GM21825 (cell line): ENCODE measurements at regions not wholly inside any gene's neighbourhood (a gene's known extent, or its start where the extent isn't known, plus 50 kb on each side); places are given as distances from the start of the nearest gene placed in this dataset.

Experiments used
- ATAC-seq: cut with Tn5 transposase; IDR thresholded peaks from one replicate; pipeline ENCODE4 v1.9.1; 2021; ENCODE audit warnings: mild to moderate bottlenecking, moderate library complexity; ENCODE audit not compliant: unreplicated experiment

DNA sequence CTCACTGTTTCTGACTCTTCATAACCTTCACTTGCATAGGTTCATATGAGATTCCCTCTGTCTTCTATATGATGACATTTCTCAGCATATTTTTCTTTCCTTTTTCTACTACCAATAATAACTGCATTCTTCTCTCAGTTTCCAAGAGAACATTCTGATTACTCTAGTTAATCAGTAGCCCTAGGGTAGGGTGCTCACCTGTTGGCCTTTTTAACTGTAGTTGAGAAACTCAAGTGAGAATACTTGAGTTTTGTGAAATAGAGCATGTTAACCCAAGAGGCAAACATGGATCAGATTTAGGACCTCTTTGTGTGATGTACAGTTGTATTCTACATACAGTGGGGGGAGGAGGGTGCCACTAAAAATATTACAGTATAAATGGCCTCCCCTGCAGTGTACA, 308.0 kb downstream of the CMPK2 start:
- ATAC-seq: no peak

DNA sequence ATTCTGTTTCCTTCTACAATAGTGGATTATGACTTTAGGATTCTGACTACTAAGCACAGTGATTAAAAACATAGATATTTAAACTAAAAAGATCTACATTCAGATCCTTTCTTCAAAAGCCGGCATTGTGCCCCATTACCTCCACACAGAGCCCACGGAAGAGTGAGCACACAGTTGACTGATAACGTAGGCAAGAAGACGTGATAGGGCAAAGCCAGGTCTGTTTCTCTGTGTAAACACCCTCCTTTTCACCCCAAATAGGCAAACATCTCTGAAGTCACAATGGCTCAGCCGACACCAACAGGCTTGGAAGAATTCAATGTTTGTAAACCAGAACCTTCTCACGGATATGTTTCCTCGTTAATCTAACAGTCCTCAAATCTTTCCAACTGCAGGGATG, 302.9 kb downstream of the CMPK2 start:
- ATAC-seq: no peak

GRCh38 chr2:6564326-6564725, 301.4 kb downstream of the CMPK2 start:
- no peak for ATAC-seq

DNA sequence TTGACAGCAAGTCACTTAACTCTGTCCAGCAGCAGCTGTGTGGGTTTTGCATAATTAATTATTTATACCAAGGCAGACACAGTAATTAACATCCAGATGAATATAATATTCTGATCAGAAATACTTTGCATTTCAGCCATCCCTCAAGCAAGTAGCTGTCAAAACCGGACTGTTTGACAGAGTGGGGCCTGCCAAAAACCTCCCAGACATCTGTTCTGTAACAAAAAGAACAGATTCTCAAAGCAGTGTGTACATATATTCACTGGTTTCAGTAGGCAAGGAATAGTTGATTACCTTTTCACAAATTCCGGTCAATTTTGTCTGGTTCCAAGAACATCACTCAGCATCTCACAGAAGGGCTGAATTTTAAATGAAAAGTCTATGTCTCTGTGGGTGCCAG, 291.6 kb downstream of the CMPK2 start:
- no peak for ATAC-seq

- no peak for ATAC-seq
Observed at GRCh38 chr2:6576302-6576701, 289.4 kb downstream of the CMPK2 start.

DNA sequence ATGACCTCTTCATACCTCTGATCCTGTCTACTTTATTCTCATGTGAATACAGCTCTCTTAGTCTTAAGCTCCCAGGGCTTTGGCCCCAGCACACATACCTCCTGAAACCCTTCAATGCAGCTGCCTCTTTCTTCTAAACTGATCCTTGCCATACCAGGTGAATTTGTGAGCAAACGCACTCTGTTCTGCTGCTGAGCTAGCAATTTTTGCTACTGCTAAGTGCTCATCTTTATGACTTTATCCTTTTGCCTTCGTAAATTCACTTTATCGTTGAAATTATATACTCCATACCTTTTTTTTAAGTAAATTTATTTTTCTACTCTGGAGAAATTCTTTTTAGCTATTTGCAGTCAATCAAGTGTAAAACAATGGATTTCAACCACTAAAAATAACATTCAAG, 287.7 kb downstream of the CMPK2 start:
- ATAC-seq: no peak

- no peak for ATAC-seq
Observed at GRCh38 chr2:6578416-6578815, 287.3 kb downstream of the CMPK2 start.

DNA sequence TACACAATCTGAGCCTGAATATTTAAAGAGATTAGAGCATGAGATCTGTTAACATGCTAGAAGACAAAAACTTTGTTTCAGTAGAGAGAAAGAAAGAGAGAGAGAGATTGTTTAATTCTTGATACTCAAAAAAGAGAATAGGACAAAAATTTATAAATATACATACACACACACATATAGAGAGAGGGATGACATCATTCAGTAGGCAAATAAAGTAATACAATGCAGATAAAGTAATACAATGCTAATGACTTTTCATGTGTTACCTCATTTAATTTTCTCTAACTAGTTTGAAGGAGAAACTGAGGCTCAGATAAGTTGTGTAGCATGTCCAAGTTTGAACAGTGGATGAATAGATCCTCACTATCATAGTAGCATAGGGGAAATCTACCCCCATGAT, 286.4 kb downstream of the CMPK2 start:
- ATAC-seq: no peak

DNA sequence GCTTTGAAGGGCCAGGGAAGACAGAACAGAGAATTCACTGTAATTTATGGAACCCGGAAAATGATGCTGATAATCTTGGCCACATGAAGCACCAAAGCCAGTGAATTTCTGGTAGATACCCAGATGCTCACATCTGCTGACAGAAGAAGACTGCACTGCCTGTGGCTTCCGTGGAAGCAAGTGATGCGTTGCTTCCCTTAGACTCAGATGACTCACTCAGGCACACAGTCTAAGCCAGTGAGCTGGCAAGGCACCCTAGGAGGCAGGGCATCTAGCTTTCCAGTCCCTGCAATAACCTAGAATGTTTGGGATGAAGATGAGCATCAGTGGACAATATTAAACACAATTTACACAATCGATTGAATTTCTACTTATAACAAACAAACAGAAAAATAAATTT, 284.7 kb downstream of the CMPK2 start:
- ATAC-seq: no peak

DNA sequence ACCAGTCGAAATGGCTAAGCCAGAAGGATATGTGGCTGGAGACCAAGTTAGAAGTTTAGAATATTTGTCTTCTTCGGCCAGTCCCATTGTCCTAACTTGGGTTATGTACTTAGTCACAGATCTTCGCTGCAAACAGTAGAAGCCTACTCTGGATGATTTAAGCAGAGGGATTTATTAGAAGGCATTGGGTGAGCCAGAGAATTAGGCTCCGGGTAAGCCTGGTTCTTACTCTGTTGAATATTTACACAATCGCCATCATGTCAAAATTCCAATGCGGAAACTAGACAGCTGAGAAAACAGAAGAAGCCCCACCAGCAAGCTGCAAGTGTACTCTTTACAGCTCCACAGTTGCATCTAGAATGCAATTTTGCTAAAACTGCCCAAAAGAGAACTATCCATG, 276.6 kb downstream of the CMPK2 start:
- no peak for ATAC-seq

DNA sequence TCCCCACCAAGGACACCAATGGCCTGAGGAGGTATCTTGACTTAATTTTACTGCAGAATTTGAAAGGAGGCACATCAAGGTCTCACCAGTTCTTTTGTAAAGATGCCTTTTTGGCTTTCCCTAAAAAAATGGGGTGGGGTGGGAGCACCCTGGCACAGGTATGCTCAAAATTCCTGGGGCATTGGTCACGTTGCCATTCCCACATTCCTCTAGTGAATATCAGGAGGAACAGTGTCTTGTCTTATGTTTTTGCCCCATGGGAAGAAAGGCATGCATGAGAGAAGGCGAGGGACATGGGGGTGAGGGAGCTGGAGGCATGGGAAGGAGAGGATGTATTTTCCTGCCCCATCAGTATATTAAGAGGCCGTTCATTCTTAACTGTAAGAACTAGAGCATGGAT, 275.3 kb downstream of the CMPK2 start:
- no peak for ATAC-seq

GRCh38 chr2:6602471-6602870, 263.2 kb downstream of the CMPK2 start:
- no peak for ATAC-seq

- no peak for ATAC-seq
Observed at GRCh38 chr2:6605836-6606505, 259.7 kb downstream of the CMPK2 start.

- no peak for ATAC-seq
Observed at GRCh38 chr2:6617794-6618193, 247.9 kb downstream of the CMPK2 start.

- ATAC-seq: no peak
Observed at GRCh38 chr2:6618201-6618600, 247.5 kb downstream of the CMPK2 start.

GRCh38 chr2:6623746-6624145, 242.0 kb downstream of the CMPK2 start:
- no peak for ATAC-seq

- no peak for ATAC-seq
Observed at GRCh38 chr2:6626401-6627012, 239.2 kb downstream of the CMPK2 start.

DNA sequence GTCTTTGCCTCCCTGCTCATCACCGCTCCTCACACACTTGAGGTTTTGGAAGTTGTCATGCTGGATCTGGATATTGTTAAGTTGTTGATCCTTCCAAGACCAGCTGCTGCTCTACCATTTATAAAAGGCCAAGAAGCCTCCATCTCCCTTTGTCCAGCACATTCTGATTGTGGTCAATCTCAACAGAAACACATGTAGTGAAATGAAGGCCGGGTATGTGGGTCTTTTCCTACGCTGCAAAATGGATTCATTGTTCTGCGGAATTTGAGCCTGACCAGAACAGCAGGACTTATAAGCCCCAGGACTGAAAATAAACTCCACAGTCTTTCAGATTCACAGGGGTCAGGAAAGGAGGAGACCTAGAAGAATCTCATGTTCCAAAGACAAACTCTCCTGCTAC, 238.4 kb downstream of the CMPK2 start:
- no peak for ATAC-seq

DNA sequence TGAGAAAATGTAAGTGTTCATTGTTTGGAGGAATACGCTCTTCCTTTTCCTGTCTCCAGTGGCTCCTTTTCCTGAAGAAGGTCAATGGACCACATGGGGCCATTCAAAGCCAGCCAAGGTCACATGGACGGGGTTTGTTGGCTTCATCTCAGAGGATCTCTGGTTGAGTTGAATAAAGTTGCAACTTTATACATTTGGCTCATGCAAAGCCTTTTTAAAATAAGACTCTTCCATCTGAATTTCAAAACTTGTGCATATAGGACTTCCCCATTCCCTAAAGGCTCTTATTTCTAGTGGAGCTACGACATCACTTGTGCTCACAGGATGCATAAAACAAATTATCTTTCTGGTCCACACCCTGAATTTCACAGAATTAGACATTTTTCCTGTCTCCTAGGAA, 235.5 kb downstream of the CMPK2 start:
- no peak for ATAC-seq

DNA sequence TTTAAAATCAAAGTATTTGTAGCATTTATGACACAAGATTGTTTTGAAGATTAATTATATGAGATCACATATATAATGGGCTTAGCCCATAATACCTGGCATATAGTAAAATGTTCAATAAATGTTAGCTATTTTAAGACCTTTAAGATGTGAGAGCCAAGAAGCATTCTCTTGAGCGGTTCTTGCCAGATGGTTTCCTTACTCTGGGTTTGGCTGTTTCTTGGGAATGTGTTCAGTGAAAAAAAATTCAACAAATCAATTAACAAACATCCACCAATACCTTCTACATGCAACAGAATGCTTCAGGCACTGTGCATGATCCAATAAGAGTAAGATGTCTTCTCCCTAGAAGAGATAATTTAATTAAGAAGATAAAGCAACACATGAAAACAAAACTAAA, 230.4 kb downstream of the CMPK2 start:
- ATAC-seq: no peak

DNA sequence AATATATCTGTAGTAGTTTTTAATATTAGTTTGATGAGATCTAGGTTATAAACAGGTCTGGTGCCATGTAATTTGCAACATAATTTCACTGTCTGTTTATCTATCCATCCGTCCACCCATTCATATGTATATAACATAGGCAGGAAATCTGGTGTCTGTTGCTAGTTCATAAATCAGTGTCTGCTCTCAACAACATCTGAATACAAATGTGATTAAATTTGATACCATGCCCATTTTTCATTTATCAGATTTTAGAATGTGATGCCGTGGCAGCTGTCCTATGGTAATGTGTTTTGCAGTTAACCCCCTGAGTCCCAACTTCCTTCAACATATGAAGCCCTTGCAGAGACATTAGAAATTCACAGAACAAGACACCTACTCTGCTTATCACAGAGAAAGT, 228.4 kb downstream of the CMPK2 start:
- ATAC-seq: no peak

DNA sequence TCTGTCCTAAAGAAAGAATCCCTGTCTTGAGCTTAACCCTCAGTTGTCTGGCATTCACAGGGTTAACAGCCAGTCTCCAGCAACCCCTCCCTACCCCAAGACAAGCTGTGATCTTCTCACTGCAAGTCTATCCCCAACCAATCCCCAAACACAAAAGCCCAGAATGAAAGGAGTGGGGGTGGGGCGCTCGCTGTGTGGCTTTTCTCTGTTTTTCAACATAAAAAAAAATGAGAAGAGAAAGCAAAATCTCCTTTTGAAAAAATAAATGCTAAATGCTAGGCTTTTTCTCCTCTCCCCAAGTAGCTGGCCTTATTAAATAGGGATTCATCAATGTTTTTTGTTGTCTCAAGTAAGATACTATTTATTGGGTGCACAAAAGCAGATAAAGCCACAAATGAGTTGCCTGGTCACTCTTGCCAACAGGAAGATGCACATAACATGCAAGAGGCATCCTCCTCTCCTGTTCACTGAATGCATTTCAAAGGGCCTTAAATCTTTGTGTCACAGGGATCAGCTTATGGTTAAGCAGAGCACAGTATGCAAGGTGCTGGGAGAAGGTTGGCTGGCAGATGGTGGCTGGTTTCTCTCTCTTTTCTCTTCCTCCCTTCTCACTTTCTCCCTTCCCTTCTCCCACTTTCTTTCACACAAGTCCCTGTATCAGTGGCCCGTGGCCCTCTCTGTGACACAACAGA, 225.6 kb downstream of the CMPK2 start:
- ATAC-seq: no peak
